ENCODE measurements at regions not wholly inside any gene's neighbourhood (a gene's known extent, or its start where the extent isn't known, plus 50 kb on each side); places are given as distances from the start of the nearest gene placed in this dataset.

DNA sequence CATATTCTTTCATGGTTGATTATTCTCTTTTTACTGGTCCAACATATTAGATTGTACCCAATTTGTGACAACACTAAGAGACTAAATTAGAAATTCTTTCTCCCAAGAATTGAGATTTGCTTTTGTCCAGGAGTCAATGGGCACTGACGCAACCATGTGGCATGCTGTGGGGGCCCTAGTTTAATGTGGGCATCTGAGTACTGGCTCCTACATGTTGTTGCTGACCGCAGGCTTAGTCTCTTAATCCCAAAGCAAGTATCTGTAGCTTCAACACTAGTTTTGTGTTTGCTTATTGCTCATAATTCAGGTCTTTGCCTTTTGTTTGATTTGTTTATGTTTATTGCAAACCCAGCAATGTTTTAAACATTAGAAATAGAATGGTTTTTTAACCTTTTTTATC lies 263.4 kb upstream of the NDST4 start:
- TF ChIP-seq, protein P1, sequence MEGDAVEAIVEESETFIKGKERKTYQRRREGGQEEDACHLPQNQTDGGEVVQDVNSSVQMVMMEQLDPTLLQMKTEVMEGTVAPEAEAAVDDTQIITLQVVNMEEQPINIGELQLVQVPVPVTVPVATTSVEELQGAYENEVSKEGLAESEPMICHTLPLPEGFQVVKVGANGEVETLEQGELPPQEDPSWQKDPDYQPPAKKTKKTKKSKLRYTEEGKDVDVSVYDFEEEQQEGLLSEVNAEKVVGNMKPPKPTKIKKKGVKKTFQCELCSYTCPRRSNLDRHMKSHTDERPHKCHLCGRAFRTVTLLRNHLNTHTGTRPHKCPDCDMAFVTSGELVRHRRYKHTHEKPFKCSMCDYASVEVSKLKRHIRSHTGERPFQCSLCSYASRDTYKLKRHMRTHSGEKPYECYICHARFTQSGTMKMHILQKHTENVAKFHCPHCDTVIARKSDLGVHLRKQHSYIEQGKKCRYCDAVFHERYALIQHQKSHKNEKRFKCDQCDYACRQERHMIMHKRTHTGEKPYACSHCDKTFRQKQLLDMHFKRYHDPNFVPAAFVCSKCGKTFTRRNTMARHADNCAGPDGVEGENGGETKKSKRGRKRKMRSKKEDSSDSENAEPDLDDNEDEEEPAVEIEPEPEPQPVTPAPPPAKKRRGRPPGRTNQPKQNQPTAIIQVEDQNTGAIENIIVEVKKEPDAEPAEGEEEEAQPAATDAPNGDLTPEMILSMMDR (conservative IDR thresholded peaks at IDR 0.05), result no peak
- TF ChIP-seq ZFX (IDR thresholded peaks at IDR 0.05), result no peak
- no peak overlapping the region for H3K27ac ChIP-seq

DNA sequence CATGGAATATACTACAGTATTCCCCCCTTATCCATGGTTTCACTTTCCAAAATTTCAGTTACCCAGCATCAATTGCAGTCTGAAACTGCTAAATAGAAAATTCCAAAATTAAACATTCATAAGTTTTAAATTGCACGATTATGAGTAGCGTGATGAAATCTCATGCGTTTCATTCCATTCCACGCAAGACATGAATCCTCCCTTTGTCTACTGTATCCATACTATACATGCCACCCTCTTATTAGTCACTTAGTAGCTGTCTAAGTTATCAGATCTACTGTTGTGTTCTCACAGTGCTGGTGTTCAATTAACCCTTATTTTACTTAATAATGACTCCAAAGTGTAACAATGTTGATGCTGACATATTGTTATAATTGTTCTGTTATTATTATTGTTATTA lies 261.2 kb upstream of the NDST4 start:
- H3K27ac ChIP-seq, result no peak overlapping the region
- TF ChIP-seq, protein P1 (conservative IDR thresholded peaks at IDR 0.05), result no peak
- TF ChIP-seq ZFX (IDR thresholded peaks at IDR 0.05), result no peak

DNA sequence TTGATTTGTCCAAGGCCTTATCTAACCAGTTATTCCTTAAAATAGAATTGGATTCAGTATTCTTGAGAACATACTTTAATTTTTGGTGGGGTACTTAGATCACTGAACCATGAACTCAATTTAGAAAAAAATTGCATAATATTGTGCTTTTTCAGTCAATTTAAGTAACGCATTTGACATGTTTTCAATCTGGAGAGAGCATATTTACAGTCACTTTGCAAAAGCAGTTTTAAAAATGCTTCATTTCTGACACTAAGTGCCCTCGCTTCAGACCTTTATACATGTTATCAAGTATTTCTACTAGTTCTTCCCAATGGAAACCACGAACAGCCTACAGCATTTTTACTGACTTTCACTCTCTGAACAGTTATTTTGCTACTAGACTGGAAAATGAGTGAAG lies 257.1 kb upstream of the NDST4 start:
- TF ChIP-seq, protein P1 (conservative IDR thresholded peaks at IDR 0.05), result no peak
- TF ChIP-seq ZFX (IDR thresholded peaks at IDR 0.05), result no peak

DNA sequence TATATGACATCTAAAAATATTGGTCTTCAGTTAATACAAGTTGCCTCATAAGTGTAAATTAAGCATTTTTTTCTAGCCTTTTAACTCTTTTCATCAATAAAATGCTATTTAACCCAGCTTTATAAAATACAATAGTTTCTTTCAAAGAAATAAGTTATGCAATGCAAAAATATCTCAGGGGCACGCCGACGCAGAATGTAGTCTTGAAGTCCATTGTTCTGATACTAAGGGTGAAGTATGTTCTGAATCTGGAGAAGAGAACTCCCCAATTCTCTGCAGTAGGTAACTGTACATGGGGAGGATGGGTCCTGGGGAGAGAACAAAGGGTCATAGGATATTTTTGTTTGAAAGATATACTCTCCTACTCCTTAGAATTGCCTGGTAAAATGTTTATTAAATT lies 256.6 kb upstream of the NDST4 start:
- no peak overlapping the region for H3K27ac ChIP-seq

More for the DNA sequence above, 257.1 kb upstream of the NDST4 start:
- H3K27ac ChIP-seq, result no peak overlapping the region

DNA sequence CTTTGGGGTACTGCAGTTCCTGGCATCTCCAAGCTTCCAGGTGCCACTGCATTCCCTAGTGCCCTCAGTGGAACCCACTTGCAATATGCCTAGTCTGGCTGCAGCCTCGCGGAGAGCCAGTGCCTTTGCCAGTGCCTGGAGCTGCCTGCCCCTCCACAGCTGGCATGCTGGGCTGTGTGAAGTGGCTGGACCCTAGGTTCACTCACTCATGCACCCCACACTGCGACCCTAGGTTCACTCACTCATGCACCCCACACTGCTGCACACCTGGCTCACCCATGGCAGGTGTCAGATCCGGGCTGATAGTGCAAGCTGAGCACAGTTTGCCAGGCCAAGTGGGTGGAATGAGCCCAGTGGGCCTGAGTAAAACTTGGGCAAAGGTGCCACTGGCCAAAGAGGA lies 253.0 kb upstream of the NDST4 start:
- TF ChIP-seq ZFX (IDR thresholded peaks at IDR 0.05), result no peak
- TF ChIP-seq, protein P1 (conservative IDR thresholded peaks at IDR 0.05), result no peak
- no peak overlapping the region for H3K27ac ChIP-seq

More for the DNA sequence above, 256.6 kb upstream of the NDST4 start:
- TF ChIP-seq, protein P1 (conservative IDR thresholded peaks at IDR 0.05), result no peak
- TF ChIP-seq ZFX (IDR thresholded peaks at IDR 0.05), result no peak

DNA sequence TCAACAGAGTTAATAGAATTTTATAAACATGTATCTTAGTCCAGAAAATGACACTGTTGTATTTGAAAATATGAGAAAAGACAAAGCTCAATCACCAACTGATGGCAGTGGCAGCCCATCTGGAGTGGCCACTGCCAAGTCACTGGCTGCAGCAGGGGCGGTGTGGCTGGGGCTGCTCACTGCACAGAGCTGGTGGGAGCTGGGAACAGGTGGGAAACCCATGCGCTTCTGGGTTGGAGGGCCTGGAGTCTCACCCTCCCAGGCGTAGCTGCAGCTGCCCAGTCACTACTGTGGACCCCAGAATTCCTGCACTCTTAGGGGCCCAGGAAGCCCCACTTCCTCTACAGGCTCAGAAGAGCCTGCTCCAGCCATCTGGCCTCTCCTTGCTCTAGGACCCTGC lies 251.8 kb upstream of the NDST4 start:
- no peak for TF ChIP-seq ZFX (IDR thresholded peaks at IDR 0.05)
- TF ChIP-seq, protein P1 (conservative IDR thresholded peaks at IDR 0.05), result no peak

DNA sequence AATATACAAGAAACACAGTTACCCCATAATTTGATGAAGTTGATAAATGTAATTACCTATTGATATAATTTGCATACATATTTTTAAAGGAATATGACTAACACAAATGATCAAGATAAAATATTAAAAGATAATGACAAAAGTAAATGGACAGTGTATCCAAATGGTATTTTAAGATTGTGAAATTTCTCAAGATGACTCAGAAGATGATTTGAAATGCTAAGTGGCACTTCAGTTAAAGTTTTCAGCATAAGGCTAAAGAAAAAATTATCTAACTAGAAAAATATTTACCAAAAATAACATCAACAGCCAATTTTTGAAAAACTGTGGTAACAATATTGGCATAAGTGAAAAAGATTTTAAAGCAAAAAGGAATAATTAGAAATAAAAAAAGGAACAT lies 248.4 kb upstream of the NDST4 start:
- TF ChIP-seq, protein P1 (conservative IDR thresholded peaks at IDR 0.05), result no peak
- TF ChIP-seq ZFX (IDR thresholded peaks at IDR 0.05), result no peak
- H3K27ac ChIP-seq, result no peak overlapping the region

More for the DNA sequence above, 251.8 kb upstream of the NDST4 start:
- no peak overlapping the region for H3K27ac ChIP-seq

Measured in C4-2B (cell line).